ENCODE measurements at regions not wholly inside any gene's neighbourhood (a gene's known extent, or its start where the extent isn't known, plus 50 kb on each side); places are given as distances from the start of the nearest gene placed in this dataset.

DNA sequence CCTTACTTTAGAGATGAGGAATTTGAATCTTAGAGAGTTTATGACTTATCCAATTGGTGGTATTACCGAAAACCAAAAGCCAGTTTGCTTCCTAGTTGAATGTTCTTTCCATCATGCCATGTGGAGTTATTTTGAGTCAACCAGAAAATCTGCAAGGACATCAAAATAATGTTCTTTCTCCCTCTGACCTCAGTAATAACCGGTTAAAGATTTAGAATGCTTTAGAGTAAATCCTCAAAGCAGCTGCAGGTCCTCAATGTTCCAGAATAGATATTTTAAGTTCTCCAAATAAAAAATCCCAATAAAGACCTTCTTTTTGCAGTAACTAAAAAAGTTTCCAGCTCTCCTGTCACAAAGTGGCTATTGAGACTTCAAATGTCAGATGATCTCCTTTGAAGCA lies 396.6 kb downstream of the ADAMTS20 start:
- 66% methylated on average over 2 of the region's 2 CpGs for WGBS
- H3K4me1 ChIP-seq (ENCODE audit: control insufficient read depth in 4 of 4, insufficient read depth in 4 of 4, low read length in 3 of 4), result no peaks in the 10 kb centered on the region

More for the DNA sequence above, 396.6 kb downstream of the ADAMTS20 start:
- Histone ChIP-seq H3K27ac (ENCODE audit: low read depth in 1 of 2, low read length in 2 of 2) (no peak overlapping the region), H3K9ac (ENCODE audit: low read depth in 1 of 2, low read length in 2 of 2) (no peak overlapping the region), H3K4me3 (ENCODE audit: low read depth in 1 of 3, low read length in 3 of 3) (no peak overlapping the region), H3K9me3 (ENCODE audit: control insufficient read depth in 4 of 4, low read length in 3 of 4) (no peaks in the 10 kb centered on the region), H3K36me3 (ENCODE audit: control insufficient read depth in 4 of 4, insufficient read depth in 3 of 4, low read depth in 1 of 4, low read length in 3 of 4) (no peaks in the 10 kb centered on the region), H3K27me3 (ENCODE audit: control insufficient read depth in 4 of 4, insufficient read depth in 4 of 4, low read length in 3 of 4) (no peaks in the 10 kb centered on the region)
- TF ChIP-seq, protein P1, sequence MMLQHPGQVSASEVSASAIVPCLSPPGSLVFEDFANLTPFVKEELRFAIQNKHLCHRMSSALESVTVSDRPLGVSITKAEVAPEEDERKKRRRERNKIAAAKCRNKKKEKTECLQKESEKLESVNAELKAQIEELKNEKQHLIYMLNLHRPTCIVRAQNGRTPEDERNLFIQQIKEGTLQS (IDR thresholded peaks at IDR 0.05), result no peak
- TF ChIP-seq NR2F2 (IDR thresholded peaks at IDR 0.05) (no peak), GABPA (IDR thresholded peaks at IDR 0.05 in 1 of 2, conservative IDR thresholded peaks at IDR 0.05 in 1 of 2) (no peak), JUND (IDR thresholded peaks at IDR 0.05) (no peak), SP1 (IDR thresholded peaks at IDR 0.05) (no peak), HNF4G (IDR thresholded peaks at IDR 0.05) (no peak), RAD21 (IDR thresholded peaks at IDR 0.05) (no peak), FOXA2 (IDR thresholded peaks at IDR 0.05) (no peak), YY1 (IDR thresholded peaks at IDR 0.05) (no peak), TAF1 (conservative IDR thresholded peaks at IDR 0.05) (no peak), HNF4A (conservative IDR thresholded peaks at IDR 0.05) (no peak), EGR1 (IDR thresholded peaks at IDR 0.05; ENCODE audit: low read depth in 2 of 2) (no peak), RXRA (IDR thresholded peaks at IDR 0.05) (no peak), FOXA1 (IDR thresholded peaks at IDR 0.05) (no peak)
- TF ChIP-seq, protein P2, sequence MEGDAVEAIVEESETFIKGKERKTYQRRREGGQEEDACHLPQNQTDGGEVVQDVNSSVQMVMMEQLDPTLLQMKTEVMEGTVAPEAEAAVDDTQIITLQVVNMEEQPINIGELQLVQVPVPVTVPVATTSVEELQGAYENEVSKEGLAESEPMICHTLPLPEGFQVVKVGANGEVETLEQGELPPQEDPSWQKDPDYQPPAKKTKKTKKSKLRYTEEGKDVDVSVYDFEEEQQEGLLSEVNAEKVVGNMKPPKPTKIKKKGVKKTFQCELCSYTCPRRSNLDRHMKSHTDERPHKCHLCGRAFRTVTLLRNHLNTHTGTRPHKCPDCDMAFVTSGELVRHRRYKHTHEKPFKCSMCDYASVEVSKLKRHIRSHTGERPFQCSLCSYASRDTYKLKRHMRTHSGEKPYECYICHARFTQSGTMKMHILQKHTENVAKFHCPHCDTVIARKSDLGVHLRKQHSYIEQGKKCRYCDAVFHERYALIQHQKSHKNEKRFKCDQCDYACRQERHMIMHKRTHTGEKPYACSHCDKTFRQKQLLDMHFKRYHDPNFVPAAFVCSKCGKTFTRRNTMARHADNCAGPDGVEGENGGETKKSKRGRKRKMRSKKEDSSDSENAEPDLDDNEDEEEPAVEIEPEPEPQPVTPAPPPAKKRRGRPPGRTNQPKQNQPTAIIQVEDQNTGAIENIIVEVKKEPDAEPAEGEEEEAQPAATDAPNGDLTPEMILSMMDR (IDR thresholded peaks at IDR 0.05; ENCODE audit: low read depth, low read length, missing input control), result no peak
- TF ChIP-seq, protein P3, sequence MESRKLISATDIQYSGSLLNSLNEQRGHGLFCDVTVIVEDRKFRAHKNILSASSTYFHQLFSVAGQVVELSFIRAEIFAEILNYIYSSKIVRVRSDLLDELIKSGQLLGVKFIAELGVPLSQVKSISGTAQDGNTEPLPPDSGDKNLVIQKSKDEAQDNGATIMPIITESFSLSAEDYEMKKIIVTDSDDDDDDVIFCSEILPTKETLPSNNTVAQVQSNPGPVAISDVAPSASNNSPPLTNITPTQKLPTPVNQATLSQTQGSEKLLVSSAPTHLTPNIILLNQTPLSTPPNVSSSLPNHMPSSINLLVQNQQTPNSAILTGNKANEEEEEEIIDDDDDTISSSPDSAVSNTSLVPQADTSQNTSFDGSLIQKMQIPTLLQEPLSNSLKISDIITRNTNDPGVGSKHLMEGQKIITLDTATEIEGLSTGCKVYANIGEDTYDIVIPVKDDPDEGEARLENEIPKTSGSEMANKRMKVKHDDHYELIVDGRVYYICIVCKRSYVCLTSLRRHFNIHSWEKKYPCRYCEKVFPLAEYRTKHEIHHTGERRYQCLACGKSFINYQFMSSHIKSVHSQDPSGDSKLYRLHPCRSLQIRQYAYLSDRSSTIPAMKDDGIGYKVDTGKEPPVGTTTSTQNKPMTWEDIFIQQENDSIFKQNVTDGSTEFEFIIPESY (IDR thresholded peaks at IDR 0.05), result no peak
- TF ChIP-seq, protein P4, sequence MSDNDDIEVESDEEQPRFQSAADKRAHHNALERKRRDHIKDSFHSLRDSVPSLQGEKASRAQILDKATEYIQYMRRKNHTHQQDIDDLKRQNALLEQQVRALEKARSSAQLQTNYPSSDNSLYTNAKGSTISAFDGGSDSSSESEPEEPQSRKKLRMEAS (IDR thresholded peaks at IDR 0.05), result no peak
- TF ChIP-seq, protein P5, sequence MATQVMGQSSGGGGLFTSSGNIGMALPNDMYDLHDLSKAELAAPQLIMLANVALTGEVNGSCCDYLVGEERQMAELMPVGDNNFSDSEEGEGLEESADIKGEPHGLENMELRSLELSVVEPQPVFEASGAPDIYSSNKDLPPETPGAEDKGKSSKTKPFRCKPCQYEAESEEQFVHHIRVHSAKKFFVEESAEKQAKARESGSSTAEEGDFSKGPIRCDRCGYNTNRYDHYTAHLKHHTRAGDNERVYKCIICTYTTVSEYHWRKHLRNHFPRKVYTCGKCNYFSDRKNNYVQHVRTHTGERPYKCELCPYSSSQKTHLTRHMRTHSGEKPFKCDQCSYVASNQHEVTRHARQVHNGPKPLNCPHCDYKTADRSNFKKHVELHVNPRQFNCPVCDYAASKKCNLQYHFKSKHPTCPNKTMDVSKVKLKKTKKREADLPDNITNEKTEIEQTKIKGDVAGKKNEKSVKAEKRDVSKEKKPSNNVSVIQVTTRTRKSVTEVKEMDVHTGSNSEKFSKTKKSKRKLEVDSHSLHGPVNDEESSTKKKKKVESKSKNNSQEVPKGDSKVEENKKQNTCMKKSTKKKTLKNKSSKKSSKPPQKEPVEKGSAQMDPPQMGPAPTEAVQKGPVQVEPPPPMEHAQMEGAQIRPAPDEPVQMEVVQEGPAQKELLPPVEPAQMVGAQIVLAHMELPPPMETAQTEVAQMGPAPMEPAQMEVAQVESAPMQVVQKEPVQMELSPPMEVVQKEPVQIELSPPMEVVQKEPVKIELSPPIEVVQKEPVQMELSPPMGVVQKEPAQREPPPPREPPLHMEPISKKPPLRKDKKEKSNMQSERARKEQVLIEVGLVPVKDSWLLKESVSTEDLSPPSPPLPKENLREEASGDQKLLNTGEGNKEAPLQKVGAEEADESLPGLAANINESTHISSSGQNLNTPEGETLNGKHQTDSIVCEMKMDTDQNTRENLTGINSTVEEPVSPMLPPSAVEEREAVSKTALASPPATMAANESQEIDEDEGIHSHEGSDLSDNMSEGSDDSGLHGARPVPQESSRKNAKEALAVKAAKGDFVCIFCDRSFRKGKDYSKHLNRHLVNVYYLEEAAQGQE (IDR thresholded peaks at IDR 0.05), result no peak
- DNase-seq (ENCODE audit: low spot score), result no peak

All from liver (tissue), 8 donors.